Ovary (tissue), 3 donors: ENCODE measurements at regions not wholly inside any gene's neighbourhood (a gene's known extent, or its start where the extent isn't known, plus 50 kb on each side); places are given as distances from the start of the nearest gene placed in this dataset.

ENCODE experiments used
- CTCF ChIP-seq, 3 donors: fragments of 450-650 bp in 2 of 3; fragments of 200-600 bp in 1 of 3; IDR thresholded peaks; one replicate each; pipeline versions ENCODE4 v1.5.1 to v1.8.0; 2016 to 2022; ENCODE audit warnings: antibody characterized with exemption in 3 of 3, mild to moderate bottlenecking in 1 of 3
- EP300 ChIP-seq: sonication (generic); formaldehyde crosslinking; IDR thresholded peaks from one replicate; pipeline ENCODE4 v1.6.1; 2017; ENCODE audit warnings: antibody characterized with exemption
- POLR2A ChIP-seq: fragments of 450-650 bp; IDR thresholded peaks from one replicate; pipeline ENCODE4 v1.6.1; 2017; ENCODE audit warnings: antibody characterized with exemption, mild to moderate bottlenecking, moderate library complexity
- donor health status: DM: no; HTN: no; CAD: no.

- TF ChIP-seq CTCF (IDR thresholded peaks at IDR 0.05) (no peak), EP300 (no peak), POLR2A (no peak)
Measured at GRCh38 chr5:98103807-98104206, 669.7 kb upstream of the RGMB start.
